Neural progenitor cell (in vitro differentiated cells): ENCODE measurements at regions not wholly inside any gene's neighbourhood (a gene's known extent, or its start where the extent isn't known, plus 50 kb on each side); places are given as distances from the start of the nearest gene placed in this dataset.

ENCODE experiments used
- EZH2 ChIP-seq: fragments of 200-600 bp; sonication (generic); IDR thresholded peaks from 2 replicates; pipeline ENCODE4 v1.6.1; 2017; ENCODE audit warnings: antibody characterized with exemption, mild to moderate bottlenecking, moderate library complexity
- TF ChIP-seq, protein P1 (sequence below): fragments of 200-600 bp; sonication (generic); IDR thresholded peaks from 2 replicates; pipeline ENCODE4 v1.5.1; 2017; ENCODE audit warnings: antibody characterized with exemption, mild to moderate bottlenecking

DNA sequence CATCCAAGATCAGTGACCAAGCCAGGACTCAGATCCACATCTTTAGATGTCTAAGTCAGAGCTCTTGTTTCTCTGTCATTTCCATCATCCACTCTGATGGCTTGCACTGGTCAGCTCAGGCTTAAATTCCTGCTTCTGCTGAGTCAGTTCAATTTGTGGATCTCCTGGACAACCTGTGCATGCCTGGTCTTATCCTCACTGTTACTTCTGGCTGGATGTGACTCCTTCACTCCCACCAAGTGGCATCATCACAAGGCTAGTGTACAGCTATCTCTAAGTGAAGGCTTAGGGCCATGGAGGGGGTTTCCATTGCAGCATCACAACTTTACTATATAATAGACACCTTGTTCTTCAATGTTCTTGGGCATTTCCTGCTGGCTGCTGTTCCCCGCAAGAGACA is 102.9 kb downstream of the EMP1 start:
- TF ChIP-seq, protein P1, sequence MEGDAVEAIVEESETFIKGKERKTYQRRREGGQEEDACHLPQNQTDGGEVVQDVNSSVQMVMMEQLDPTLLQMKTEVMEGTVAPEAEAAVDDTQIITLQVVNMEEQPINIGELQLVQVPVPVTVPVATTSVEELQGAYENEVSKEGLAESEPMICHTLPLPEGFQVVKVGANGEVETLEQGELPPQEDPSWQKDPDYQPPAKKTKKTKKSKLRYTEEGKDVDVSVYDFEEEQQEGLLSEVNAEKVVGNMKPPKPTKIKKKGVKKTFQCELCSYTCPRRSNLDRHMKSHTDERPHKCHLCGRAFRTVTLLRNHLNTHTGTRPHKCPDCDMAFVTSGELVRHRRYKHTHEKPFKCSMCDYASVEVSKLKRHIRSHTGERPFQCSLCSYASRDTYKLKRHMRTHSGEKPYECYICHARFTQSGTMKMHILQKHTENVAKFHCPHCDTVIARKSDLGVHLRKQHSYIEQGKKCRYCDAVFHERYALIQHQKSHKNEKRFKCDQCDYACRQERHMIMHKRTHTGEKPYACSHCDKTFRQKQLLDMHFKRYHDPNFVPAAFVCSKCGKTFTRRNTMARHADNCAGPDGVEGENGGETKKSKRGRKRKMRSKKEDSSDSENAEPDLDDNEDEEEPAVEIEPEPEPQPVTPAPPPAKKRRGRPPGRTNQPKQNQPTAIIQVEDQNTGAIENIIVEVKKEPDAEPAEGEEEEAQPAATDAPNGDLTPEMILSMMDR, result no peak
- no peak for TF ChIP-seq EZH2
